OCI-LY7 (cell line): ENCODE measurements at regions not wholly inside any gene's neighbourhood (a gene's known extent, or its start where the extent isn't known, plus 50 kb on each side); places are given as distances from the start of the nearest gene placed in this dataset.

ENCODE experiments used
- EZH2phosphoT487 ChIP-seq: fragments of 200-600 bp; sonication (generic); IDR thresholded peaks from 2 replicates; pipeline ENCODE4 v1.6.1; 2018; ENCODE audit warnings: low read depth, borderline replicate concordance, mild to moderate bottlenecking, mixed run types, antibody characterized with exemption, low read length, moderate library complexity, mixed read lengths
- TF ChIP-seq, protein P1 (sequence below): fragments of 200-600 bp; sonication (generic); conservative IDR thresholded peaks from 2 replicates; pipeline ENCODE4 v1.5.1; 2014; ENCODE audit warnings: mild to moderate bottlenecking, antibody characterized with exemption, low read length, moderate library complexity, mixed read lengths

DNA sequence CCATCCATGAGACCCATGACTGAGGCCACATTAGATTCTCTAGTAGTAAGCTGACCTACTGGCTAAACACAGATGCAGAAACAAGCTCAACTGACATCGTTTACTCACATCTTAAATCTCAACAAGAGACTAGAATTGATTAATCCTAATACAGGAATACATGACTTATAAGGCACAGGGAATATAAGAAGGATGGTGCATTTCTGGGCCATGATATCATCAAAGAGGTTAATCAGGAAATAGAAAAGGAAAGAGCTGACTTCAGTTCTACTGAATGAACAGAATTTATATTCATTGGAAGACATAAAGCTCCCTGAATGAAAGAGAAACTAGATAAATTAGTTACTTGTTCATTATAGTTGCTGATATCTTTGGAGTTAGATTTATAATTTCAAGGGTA, 1406.5 kb downstream of the STIM2 start:
- TF ChIP-seq, protein P1, sequence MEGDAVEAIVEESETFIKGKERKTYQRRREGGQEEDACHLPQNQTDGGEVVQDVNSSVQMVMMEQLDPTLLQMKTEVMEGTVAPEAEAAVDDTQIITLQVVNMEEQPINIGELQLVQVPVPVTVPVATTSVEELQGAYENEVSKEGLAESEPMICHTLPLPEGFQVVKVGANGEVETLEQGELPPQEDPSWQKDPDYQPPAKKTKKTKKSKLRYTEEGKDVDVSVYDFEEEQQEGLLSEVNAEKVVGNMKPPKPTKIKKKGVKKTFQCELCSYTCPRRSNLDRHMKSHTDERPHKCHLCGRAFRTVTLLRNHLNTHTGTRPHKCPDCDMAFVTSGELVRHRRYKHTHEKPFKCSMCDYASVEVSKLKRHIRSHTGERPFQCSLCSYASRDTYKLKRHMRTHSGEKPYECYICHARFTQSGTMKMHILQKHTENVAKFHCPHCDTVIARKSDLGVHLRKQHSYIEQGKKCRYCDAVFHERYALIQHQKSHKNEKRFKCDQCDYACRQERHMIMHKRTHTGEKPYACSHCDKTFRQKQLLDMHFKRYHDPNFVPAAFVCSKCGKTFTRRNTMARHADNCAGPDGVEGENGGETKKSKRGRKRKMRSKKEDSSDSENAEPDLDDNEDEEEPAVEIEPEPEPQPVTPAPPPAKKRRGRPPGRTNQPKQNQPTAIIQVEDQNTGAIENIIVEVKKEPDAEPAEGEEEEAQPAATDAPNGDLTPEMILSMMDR: no peak
- no peak for TF ChIP-seq EZH2phosphoT487
